ENCODE measurements at regions not wholly inside any gene's neighbourhood (a gene's known extent, or its start where the extent isn't known, plus 50 kb on each side); places are given as distances from the start of the nearest gene placed in this dataset.

DNA sequence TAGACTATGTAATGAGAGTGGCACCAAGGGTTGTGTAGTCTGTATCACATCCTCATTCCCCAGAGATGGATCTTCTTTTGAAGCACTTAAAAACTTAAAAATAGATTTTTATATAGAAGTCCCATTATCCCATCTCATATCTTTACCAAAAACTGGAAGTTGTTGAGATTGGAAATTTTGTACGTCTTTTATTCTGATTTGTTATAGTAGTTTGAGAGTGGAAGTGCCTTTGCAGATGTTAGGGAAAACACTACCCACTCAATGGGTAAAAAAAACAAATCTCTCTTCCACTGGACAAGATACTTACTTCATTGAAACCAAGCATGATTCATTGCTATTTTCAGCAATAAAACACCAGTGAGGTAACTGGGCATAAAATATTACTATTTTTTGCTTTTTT lies 184.4 kb downstream of the MACC1 start:
- no peaks in the 10 kb centered on the region for H3K27me3 Mint-ChIP-seq (ENCODE audit: insufficient read depth, unreplicated experiment)
- no peaks in the 10 kb centered on the region for H3K36me3 Mint-ChIP-seq (ENCODE audit: insufficient read depth, unreplicated experiment)
- no peak for DNase-seq
- H3K27ac Mint-ChIP-seq (ENCODE audit: unreplicated experiment), result no peak overlapping the region
- TF ChIP-seq, protein P1, sequence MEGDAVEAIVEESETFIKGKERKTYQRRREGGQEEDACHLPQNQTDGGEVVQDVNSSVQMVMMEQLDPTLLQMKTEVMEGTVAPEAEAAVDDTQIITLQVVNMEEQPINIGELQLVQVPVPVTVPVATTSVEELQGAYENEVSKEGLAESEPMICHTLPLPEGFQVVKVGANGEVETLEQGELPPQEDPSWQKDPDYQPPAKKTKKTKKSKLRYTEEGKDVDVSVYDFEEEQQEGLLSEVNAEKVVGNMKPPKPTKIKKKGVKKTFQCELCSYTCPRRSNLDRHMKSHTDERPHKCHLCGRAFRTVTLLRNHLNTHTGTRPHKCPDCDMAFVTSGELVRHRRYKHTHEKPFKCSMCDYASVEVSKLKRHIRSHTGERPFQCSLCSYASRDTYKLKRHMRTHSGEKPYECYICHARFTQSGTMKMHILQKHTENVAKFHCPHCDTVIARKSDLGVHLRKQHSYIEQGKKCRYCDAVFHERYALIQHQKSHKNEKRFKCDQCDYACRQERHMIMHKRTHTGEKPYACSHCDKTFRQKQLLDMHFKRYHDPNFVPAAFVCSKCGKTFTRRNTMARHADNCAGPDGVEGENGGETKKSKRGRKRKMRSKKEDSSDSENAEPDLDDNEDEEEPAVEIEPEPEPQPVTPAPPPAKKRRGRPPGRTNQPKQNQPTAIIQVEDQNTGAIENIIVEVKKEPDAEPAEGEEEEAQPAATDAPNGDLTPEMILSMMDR (IDR thresholded peaks at IDR 0.05; ENCODE audit: insufficient read depth in 1 of 2, low read depth in 1 of 2, low read length in 1 of 2, severe bottlenecking in 1 of 2, unreplicated experiment in 1 of 2), result no peak
- Histone ChIP-seq H3K4me3 (ENCODE audit: low read depth, low read length) (no peak overlapping the region), H3K9me3 (peaks cover 2% of the 10 kb centered on the region), H3K27me3 (replicated peaks; ENCODE audit: control insufficient read depth, insufficient read depth, low read length) (no peaks in the 10 kb centered on the region), H3K4me1 (no peaks in the 10 kb centered on the region), H3K36me3 (ENCODE audit: control insufficient read depth, insufficient read depth, low read length) (no peaks in the 10 kb centered on the region)
- H3K9me3 Mint-ChIP-seq (ENCODE audit: unreplicated experiment), result peaks cover 29% of the 10 kb centered on the region
- POLR2A ChIA-PET, result no interaction called here
- intact Hi-C loops (cut with micrococcal nuclease; ENCODE audit: unreplicated experiment), result no loop called here
- H3K4me1 Mint-ChIP-seq (ENCODE audit: low read depth, unreplicated experiment), result no peaks in the 10 kb centered on the region
- H3K4me3 Mint-ChIP-seq (ENCODE audit: unreplicated experiment), result no peak overlapping the region
- CTCF ChIA-PET, result no interaction called here
- no TSS peak for BruUV-seq (replicated peaks)

DNA sequence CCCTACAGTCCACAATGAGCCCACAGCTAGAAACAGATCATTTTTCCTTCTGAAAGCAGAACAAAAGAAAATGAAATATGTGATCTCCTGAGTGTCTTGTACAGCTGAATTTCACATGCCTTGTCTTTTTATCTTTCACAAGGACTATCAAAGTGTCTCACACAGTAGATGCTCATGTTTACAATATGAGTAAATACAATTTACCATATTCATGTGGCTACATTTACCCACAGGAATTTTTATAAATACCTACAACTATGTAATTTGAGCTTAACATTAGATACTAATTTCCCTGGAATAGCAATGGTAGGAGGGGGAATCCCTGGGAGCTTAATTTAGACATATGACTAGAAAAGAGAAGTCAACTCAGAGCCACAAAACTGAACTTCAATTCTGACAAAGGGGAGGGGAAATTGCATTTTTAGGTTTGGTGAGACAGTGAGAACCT lies 186.2 kb downstream of the MACC1 start:
- intact Hi-C loops (cut with micrococcal nuclease; ENCODE audit: unreplicated experiment), result no loop called here
- no peaks in the 10 kb centered on the region for H3K4me1 Mint-ChIP-seq (ENCODE audit: low read depth, unreplicated experiment)
- DNase-seq, result no peak
- no TSS peak for BruUV-seq (replicated peaks)
- Histone ChIP-seq H3K36me3 (ENCODE audit: control insufficient read depth, insufficient read depth, low read length) (no peaks in the 10 kb centered on the region), H3K27me3 (replicated peaks; ENCODE audit: control insufficient read depth, insufficient read depth, low read length) (no peaks in the 10 kb centered on the region), H3K4me3 (ENCODE audit: low read depth, low read length) (no peak overlapping the region), H3K9me3 (no peaks in the 10 kb centered on the region; the same call in 1 of the 2 replicates), H3K4me1 (no peaks in the 10 kb centered on the region)
- no peak overlapping the region for H3K27ac Mint-ChIP-seq (ENCODE audit: unreplicated experiment)
- no peak overlapping the region for H3K4me3 Mint-ChIP-seq (ENCODE audit: unreplicated experiment)
- CTCF ChIA-PET, result interaction anchor here (1.1 kb wide), 1 partner anchor 20 kb away, joined by 4 read pairs; no protein-coding TSS in a partner anchor
- H3K27me3 Mint-ChIP-seq (ENCODE audit: insufficient read depth, unreplicated experiment), result no peaks in the 10 kb centered on the region
- POLR2A ChIA-PET, result no interaction called here
- TF ChIP-seq, protein P1 (IDR thresholded peaks at IDR 0.05; ENCODE audit: insufficient read depth in 1 of 2, low read depth in 1 of 2, low read length in 1 of 2, severe bottlenecking in 1 of 2, unreplicated experiment in 1 of 2), result no peak
- peaks cover 24% of the 10 kb centered on the region for H3K9me3 Mint-ChIP-seq (ENCODE audit: unreplicated experiment)
- H3K36me3 Mint-ChIP-seq (ENCODE audit: insufficient read depth, unreplicated experiment), result no peaks in the 10 kb centered on the region

DNA sequence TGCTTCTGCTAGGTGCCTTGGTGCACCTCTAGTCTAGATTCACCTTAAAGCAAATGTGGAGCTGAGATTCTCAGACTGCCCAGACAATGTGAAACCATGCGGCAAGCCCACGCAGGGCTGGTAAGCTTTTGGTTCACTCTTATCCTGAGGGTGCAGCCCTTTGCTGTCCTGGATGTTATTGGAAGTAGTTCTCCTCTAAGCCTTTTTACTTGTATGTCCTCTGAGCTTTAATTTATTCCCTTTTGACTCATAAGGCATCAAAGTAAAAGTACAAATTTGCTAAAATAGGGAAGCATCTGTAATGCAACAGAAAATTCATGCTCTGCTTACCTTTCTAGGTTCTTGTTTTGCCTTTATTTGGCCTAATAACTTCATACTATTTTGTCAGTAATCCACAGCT lies 186.8 kb downstream of the MACC1 start:
- TF ChIP-seq, protein P1 (IDR thresholded peaks at IDR 0.05; ENCODE audit: insufficient read depth in 1 of 2, low read depth in 1 of 2, low read length in 1 of 2, severe bottlenecking in 1 of 2, unreplicated experiment in 1 of 2), result no peak
- H3K27me3 Mint-ChIP-seq (ENCODE audit: insufficient read depth, unreplicated experiment), result no peaks in the 10 kb centered on the region
- no peak overlapping the region for H3K4me3 Mint-ChIP-seq (ENCODE audit: unreplicated experiment)
- no peak overlapping the region for H3K27ac Mint-ChIP-seq (ENCODE audit: unreplicated experiment)
- no peaks in the 10 kb centered on the region for H3K27me3 ChIP-seq (replicated peaks; ENCODE audit: control insufficient read depth, insufficient read depth, low read length)
- BruUV-seq (replicated peaks), result no TSS peak
- H3K36me3 ChIP-seq (ENCODE audit: control insufficient read depth, insufficient read depth, low read length), result no peaks in the 10 kb centered on the region
- no peaks in the 10 kb centered on the region for H3K4me1 Mint-ChIP-seq (ENCODE audit: low read depth, unreplicated experiment)
- no peaks in the 10 kb centered on the region; the same call in 1 of the 2 replicates for H3K9me3 ChIP-seq
- DNase-seq, result no peak
- H3K4me1 ChIP-seq, result no peaks in the 10 kb centered on the region
- POLR2A ChIA-PET, result no interaction called here
- CTCF ChIA-PET, result interaction anchor here (1.1 kb wide), 1 partner anchor 20 kb away, joined by 4 read pairs; no protein-coding TSS in a partner anchor
- H3K36me3 Mint-ChIP-seq (ENCODE audit: insufficient read depth, unreplicated experiment), result no peaks in the 10 kb centered on the region
- H3K9me3 Mint-ChIP-seq (ENCODE audit: unreplicated experiment), result peaks cover 22% of the 10 kb centered on the region
- H3K4me3 ChIP-seq (ENCODE audit: low read depth, low read length), result no peak overlapping the region
- intact Hi-C loops (cut with micrococcal nuclease; ENCODE audit: unreplicated experiment), result no loop called here
